IMR-90 (cell line): ENCODE measurements at regions not wholly inside any gene's neighbourhood (a gene's known extent, or its start where the extent isn't known, plus 50 kb on each side); places are given as distances from the start of the nearest gene placed in this dataset.

Experiments used
- ATAC-seq: fragments of 200-7000 bp; cut with Tn5 transposase; 2 replicates; pipeline ENCODE4 v1.9.1; 2020; ENCODE audit warnings: low read depth, mild to moderate bottlenecking, moderate library complexity
- BruUV-seq: library from RNA; stranded (reverse); fragments of 400-500 nt; replicated peaks from 2 replicates; lab custom pipeline; 2021; lab: Mats Ljungman, UMichigan
- CTCF ChIA-PET: fragments of 300-600 bp; formaldehyde crosslinking; extraction: SDS; loops from one replicate; lab custom pipeline; 2021; ENCODE audit warnings: antibody characterized with exemption; lab: Yijun Ruan, JAX
- POLR2A ChIA-PET: fragments of 300-600 bp; sonication (Branson Sonifier 250); formaldehyde crosslinking; loops from one replicate; lab custom pipeline; 2022; ENCODE audit warnings: antibody characterized with exemption; ENCODE audit not compliant: unreplicated experiment; lab: Charles Lee
- DNase-seq: peaks from one replicate; pipeline ENCODE4 v3.0.0; 2013
- H2AFZ ChIP-seq: replicated peaks from 2 replicates; pipeline ENCODE3; 2013; ENCODE audit warnings: low read length, mild to moderate bottlenecking; ENCODE audit not compliant: poor library complexity
- H2AK5ac ChIP-seq: 2 replicates; pipeline ENCODE4 v1.6.1; 2013; ENCODE audit warnings: low read depth, low read length, inconsistent platforms
- H2AK9ac ChIP-seq: replicated peaks from 2 replicates; pipeline ENCODE3; 2013; ENCODE audit warnings: mild to moderate bottlenecking, low read depth, low read length, moderate library complexity; ENCODE audit not compliant: poor library complexity
- H2BK120ac ChIP-seq: 2 replicates; pipeline ENCODE4 v1.6.1; 2013; ENCODE audit warnings: low read depth, low read length, inconsistent platforms
- H2BK15ac ChIP-seq: 3 replicates; pipeline ENCODE4 v1.6.1; 2013; ENCODE audit warnings: low read depth, low read length, inconsistent platforms
- H2BK20ac ChIP-seq: 2 replicates; pipeline ENCODE4 v1.6.1; 2013; ENCODE audit warnings: low read depth, mild to moderate bottlenecking, inconsistent platforms, low read length, moderate library complexity
- H2BK5ac ChIP-seq: 2 replicates; pipeline ENCODE4 v1.6.1; 2013; ENCODE audit warnings: mild to moderate bottlenecking, low read depth, low read length, inconsistent platforms; ENCODE audit not compliant: poor library complexity, severe bottlenecking
- H3K14ac ChIP-seq: replicated peaks from 2 replicates; pipeline ENCODE4 v1.6.1; 2013; ENCODE audit warnings: low read depth, low read length, inconsistent platforms
- H3K18ac ChIP-seq: 2 replicates; pipeline ENCODE4 v1.6.1; 2013; ENCODE audit warnings: low read depth, low read length, control low read depth
- H3K23ac ChIP-seq: 2 replicates; pipeline ENCODE4 v1.6.1; 2013; ENCODE audit warnings: low read depth, low read length, inconsistent platforms
- H3K27ac ChIP-seq: 2 replicates; pipeline ENCODE4 v1.5.1; 2013; ENCODE audit warnings: mild to moderate bottlenecking, control low read depth, low read length; ENCODE audit not compliant: insufficient read depth
- H3K27me3 ChIP-seq: 2 replicates; pipeline ENCODE4 v1.6.1; 2013; ENCODE audit warnings: low read length; ENCODE audit not compliant: control insufficient read depth, insufficient read depth
- H3K36me3 ChIP-seq: 2 replicates; pipeline ENCODE4 v1.6.1; 2013; ENCODE audit warnings: low read length, mixed read lengths; ENCODE audit not compliant: control insufficient read depth, insufficient read depth
- H3K4ac ChIP-seq: 2 replicates; pipeline ENCODE4 v1.6.1; 2013; ENCODE audit warnings: low read depth, low read length, inconsistent platforms
- H3K4me1 ChIP-seq: 2 replicates; pipeline ENCODE4 v1.6.1; 2013; ENCODE audit warnings: low read length, mixed read lengths; ENCODE audit not compliant: control insufficient read depth, insufficient read depth
- H3K4me2 ChIP-seq: 2 replicates; pipeline ENCODE4 v1.6.1; 2013; ENCODE audit warnings: low read depth, mild to moderate bottlenecking, control low read depth, low read length, moderate library complexity
- H3K4me3 ChIP-seq: 2 replicates; pipeline ENCODE4 v1.5.1; 2013; ENCODE audit warnings: low read depth, mild to moderate bottlenecking, control low read depth, low read length, moderate library complexity; ENCODE audit not compliant: insufficient read depth
- H3K56ac ChIP-seq: 2 replicates; pipeline ENCODE4 v1.6.1; 2013; ENCODE audit warnings: low read length, inconsistent platforms; ENCODE audit not compliant: insufficient read depth; ENCODE audit errors: extremely low read depth
- H3K79me1 ChIP-seq, 2 experiments: 2 replicates each; pipeline ENCODE4 v1.6.1; 2013; ENCODE audit warnings: low read length in 2 of 2, inconsistent platforms in 1 of 2, low read depth in 1 of 2
- H3K9ac ChIP-seq: 2 replicates; pipeline ENCODE4 v1.6.1; 2013; ENCODE audit warnings: low read depth, low read length, control low read depth
- H3K9me1 ChIP-seq: 2 replicates; pipeline ENCODE4 v1.6.1; 2013; ENCODE audit warnings: low read length, inconsistent platforms; ENCODE audit not compliant: insufficient read depth
- H3K9me3 ChIP-seq: 2 replicates; pipeline ENCODE4 v1.6.1; 2013; ENCODE audit warnings: low read length; ENCODE audit not compliant: control insufficient read depth, insufficient read depth
- H4K20me1 ChIP-seq: 2 replicates; pipeline ENCODE4 v1.6.1; 2013; ENCODE audit warnings: low read length, inconsistent platforms; ENCODE audit not compliant: insufficient read depth
- H4K5ac ChIP-seq: 2 replicates; pipeline ENCODE4 v1.6.1; 2013; ENCODE audit warnings: mild to moderate bottlenecking, low read depth, low read length, control low read depth
- H4K8ac ChIP-seq, 2 experiments: 2 replicates each; pipeline ENCODE4 v1.6.1; 2013; ENCODE audit warnings: low read depth in 2 of 2, low read length in 2 of 2, control low read depth in 1 of 2, inconsistent platforms in 1 of 2
- H4K91ac ChIP-seq: 2 replicates; pipeline ENCODE4 v1.6.1; 2013; ENCODE audit warnings: low read depth, low read length, inconsistent platforms; ENCODE audit not compliant: insufficient read depth
- CHD1 ChIP-seq: IDR thresholded peaks from 2 replicates; pipeline ENCODE4 v1.6.1; 2012; ENCODE audit warnings: low read depth, low read length, improper control_type of control experiment
- MAFK ChIP-seq: IDR thresholded peaks from 2 replicates; pipeline ENCODE4 v1.6.1; 2012; ENCODE audit warnings: low read depth, low read length, improper control_type of control experiment
- NFE2L2 ChIP-seq: fragments of 150-350 bp; IDR thresholded peaks from 2 replicates; pipeline ENCODE4 v1.6.1; 2016; ENCODE audit warnings: low read depth, mild to moderate bottlenecking, low read length
- POLR2A ChIP-seq: IDR thresholded peaks from 2 replicates; pipeline ENCODE4 v1.6.1; 2012; ENCODE audit warnings: mild to moderate bottlenecking, low read depth, low read length
- RAD21 ChIP-seq: IDR thresholded peaks from 2 replicates; pipeline ENCODE4 v1.6.1; 2012; ENCODE audit warnings: low read length, improper control_type of control experiment
- RCOR1 ChIP-seq: IDR thresholded peaks from 2 replicates; pipeline ENCODE4 v1.6.1; 2012; ENCODE audit warnings: mild to moderate bottlenecking, low read length, improper control_type of control experiment; ENCODE audit not compliant: insufficient replicate concordance
- dilution Hi-C: fragments of 300-500 bp; cut with HindIII; formaldehyde crosslinking; loops from one replicate; pipeline ENCODE4 v1.14.3; 2018; ENCODE audit warnings: low sequenced_read_pairs; ENCODE audit not compliant: unreplicated experiment
- in situ Hi-C: fragments of 300-500 bp; cut with MboI; formaldehyde crosslinking; loops from 3 replicates; pipeline ENCODE4 v1.14.3; 2019; ENCODE audit warnings: low sequenced_read_pairs, inconsistent platforms, mixed read lengths
- intact Hi-C: fragments of 100-400 bp; cut with micrococcal nuclease; formaldehyde crosslinking; loops from 2 replicates; pipeline ENCODE4 v1.10.0; 2022
- TF ChIP-seq, protein P1 (sequence below): conservative IDR thresholded peaks from 2 replicates; pipeline ENCODE4 v1.5.1; 2012; ENCODE audit warnings: mild to moderate bottlenecking, low read depth, low read length, improper control_type of control experiment
- TF ChIP-seq, protein P2 (sequence below): fragments of 150-350 bp; IDR thresholded peaks from 2 replicates; pipeline ENCODE4 v1.6.1; 2016; ENCODE audit warnings: low read depth, mild to moderate bottlenecking, low read length, moderate library complexity, borderline replicate concordance
- TF ChIP-seq, protein P3 (sequence below): fragments of 150-350 bp; IDR thresholded peaks from 2 replicates; pipeline ENCODE4 v1.6.1; 2017; ENCODE audit warnings: mild to moderate bottlenecking, antibody characterized with exemption, low read length, low read depth

DNA sequence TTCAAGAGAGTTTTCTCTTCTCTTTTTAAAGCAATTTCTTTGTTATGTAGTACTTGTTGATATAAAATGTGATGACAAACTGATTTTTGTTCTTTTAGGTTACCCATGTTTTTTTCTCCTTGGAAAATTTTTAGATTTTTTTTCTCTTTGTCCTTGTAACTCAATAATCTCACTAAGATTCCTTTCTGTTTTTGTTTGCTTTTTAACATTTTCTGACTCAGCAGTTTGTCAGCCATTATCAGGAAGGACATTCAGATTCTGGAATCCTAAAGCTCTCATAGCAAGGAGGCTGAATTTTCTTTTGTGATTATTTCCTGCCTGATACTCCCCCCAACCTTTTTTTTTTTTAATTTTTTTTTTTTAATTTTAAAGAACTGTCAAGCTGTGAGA is 75.2 kb upstream of the CITED2 start:
- Histone ChIP-seq H2BK5ac (no peak overlapping the region), H4K91ac (no peak overlapping the region), H2AK5ac (no peak overlapping the region), H2AFZ (no peak overlapping the region), H3K9ac (no peak overlapping the region), H3K4me2 (no peak overlapping the region), H3K9me3 (no peaks in the 10 kb centered on the region), H2BK120ac (no peak overlapping the region), H3K14ac (no peak overlapping the region), H3K23ac (no peak overlapping the region), H3K4ac (no peak overlapping the region), H4K5ac (no peak overlapping the region), H3K36me3 (no peaks in the 10 kb centered on the region), H3K27ac (no peak overlapping the region), H3K4me3 (no peak overlapping the region), H3K18ac (no peak overlapping the region), H4K8ac (peak overlapping the region in 1 of 2 experiments; percentile 22; a peak in 1 of 4 replicates), H3K56ac (no peak overlapping the region), H3K9me1 (no peaks in the 10 kb centered on the region), H2BK20ac (no peak overlapping the region), H3K27me3 (no peaks in the 10 kb centered on the region), H3K4me1 (no peaks in the 10 kb centered on the region; the same call in 1 of the 2 replicates), H2BK15ac (no peak overlapping the region), H4K20me1 (no peaks in the 10 kb centered on the region), H2AK9ac (no peak overlapping the region), H3K79me1 (no peaks in the 10 kb centered on the region)
- intact Hi-C loops = loop anchor here (5.0 kb wide), 1 partner anchor 72 kb away; no protein-coding TSS in a partner anchor
- CTCF ChIA-PET = no interaction called here
- no TSS peak for BruUV-seq
- DNase-seq = peak; percentile 55
- peak; percentile 50 for TF ChIP-seq NFE2L2
- TF ChIP-seq, protein P1, sequence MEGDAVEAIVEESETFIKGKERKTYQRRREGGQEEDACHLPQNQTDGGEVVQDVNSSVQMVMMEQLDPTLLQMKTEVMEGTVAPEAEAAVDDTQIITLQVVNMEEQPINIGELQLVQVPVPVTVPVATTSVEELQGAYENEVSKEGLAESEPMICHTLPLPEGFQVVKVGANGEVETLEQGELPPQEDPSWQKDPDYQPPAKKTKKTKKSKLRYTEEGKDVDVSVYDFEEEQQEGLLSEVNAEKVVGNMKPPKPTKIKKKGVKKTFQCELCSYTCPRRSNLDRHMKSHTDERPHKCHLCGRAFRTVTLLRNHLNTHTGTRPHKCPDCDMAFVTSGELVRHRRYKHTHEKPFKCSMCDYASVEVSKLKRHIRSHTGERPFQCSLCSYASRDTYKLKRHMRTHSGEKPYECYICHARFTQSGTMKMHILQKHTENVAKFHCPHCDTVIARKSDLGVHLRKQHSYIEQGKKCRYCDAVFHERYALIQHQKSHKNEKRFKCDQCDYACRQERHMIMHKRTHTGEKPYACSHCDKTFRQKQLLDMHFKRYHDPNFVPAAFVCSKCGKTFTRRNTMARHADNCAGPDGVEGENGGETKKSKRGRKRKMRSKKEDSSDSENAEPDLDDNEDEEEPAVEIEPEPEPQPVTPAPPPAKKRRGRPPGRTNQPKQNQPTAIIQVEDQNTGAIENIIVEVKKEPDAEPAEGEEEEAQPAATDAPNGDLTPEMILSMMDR = no peak
- TF ChIP-seq MAFK = peak; percentile 97
- TF ChIP-seq, protein P2, sequence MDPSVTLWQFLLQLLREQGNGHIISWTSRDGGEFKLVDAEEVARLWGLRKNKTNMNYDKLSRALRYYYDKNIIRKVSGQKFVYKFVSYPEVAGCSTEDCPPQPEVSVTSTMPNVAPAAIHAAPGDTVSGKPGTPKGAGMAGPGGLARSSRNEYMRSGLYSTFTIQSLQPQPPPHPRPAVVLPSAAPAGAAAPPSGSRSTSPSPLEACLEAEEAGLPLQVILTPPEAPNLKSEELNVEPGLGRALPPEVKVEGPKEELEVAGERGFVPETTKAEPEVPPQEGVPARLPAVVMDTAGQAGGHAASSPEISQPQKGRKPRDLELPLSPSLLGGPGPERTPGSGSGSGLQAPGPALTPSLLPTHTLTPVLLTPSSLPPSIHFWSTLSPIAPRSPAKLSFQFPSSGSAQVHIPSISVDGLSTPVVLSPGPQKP = no peak
- TF ChIP-seq CHD1 = no peak
- no peak for TF ChIP-seq RAD21
- TF ChIP-seq, protein P3, sequence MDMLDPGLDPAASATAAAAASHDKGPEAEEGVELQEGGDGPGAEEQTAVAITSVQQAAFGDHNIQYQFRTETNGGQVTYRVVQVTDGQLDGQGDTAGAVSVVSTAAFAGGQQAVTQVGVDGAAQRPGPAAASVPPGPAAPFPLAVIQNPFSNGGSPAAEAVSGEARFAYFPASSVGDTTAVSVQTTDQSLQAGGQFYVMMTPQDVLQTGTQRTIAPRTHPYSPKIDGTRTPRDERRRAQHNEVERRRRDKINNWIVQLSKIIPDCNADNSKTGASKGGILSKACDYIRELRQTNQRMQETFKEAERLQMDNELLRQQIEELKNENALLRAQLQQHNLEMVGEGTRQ = no peak
- TF ChIP-seq RCOR1 = no peak
- TF ChIP-seq POLR2A = no peak
- in situ Hi-C loops = no loop called here
- POLR2A ChIA-PET = no interaction called here
- peak; percentile 62 for ATAC-seq
- dilution Hi-C loops = no loop called here
